ENCODE measurements at regions not wholly inside any gene's neighbourhood (a gene's known extent, or its start where the extent isn't known, plus 50 kb on each side); places are given as distances from the start of the nearest gene placed in this dataset.

GRCh38 chr20:43352996-43353395, 104.7 kb upstream of the SRSF6 start:
- TF ChIP-seq CTCF (IDR thresholded peaks at IDR 0.05 in 2 of 3, conservative IDR thresholded peaks at IDR 0.05 in 1 of 3; ENCODE audit: insufficient read depth in 2 of 3, low read depth in 1 of 3, low read length in 3 of 3): no peak
- TF ChIP-seq GTF2F1 (IDR thresholded peaks at IDR 0.05; ENCODE audit: low read depth, low read length): no peak
- no peak for TF ChIP-seq YBX1 (IDR thresholded peaks at IDR 0.05)
- no peak for TF ChIP-seq CAMTA2 (CRISPR knock-in tag; conservative IDR thresholded peaks at IDR 0.05)
- no peak for TF ChIP-seq POLR2A (conservative IDR thresholded peaks at IDR 0.05)
- no peak for TF ChIP-seq ATF1 (CRISPR knock-in tag; IDR thresholded peaks at IDR 0.05)
- no peak for TF ChIP-seq ATF1 (tag; IDR thresholded peaks at IDR 0.05)
- TF ChIP-seq TAF1 (IDR thresholded peaks at IDR 0.05; ENCODE audit: control insufficient read depth, extremely low read depth, insufficient read depth, low read length, severe bottlenecking): no peak
- TF ChIP-seq CREB1 (IDR thresholded peaks at IDR 0.05): no peak
- no peak for TF ChIP-seq CREB1 (CRISPR knock-in tag; IDR thresholded peaks at IDR 0.05)
- no peak for TF ChIP-seq JUN (IDR thresholded peaks at IDR 0.05; ENCODE audit: borderline replicate concordance, low read depth, low read length)
- no peak for TF ChIP-seq JUN (CRISPR knock-in tag; IDR thresholded peaks at IDR 0.05; ENCODE audit: borderline replicate concordance)
- TF ChIP-seq JUND (IDR thresholded peaks at IDR 0.05; ENCODE audit: borderline replicate concordance, low read depth, low read length): no peak
- no peak for TF ChIP-seq JUND (tag; IDR thresholded peaks at IDR 0.05; ENCODE audit: borderline replicate concordance, low read depth, low read length)
- TF ChIP-seq ZNF766 (CRISPR knock-in tag; conservative IDR thresholded peaks at IDR 0.05): no peak
- no peak for TF ChIP-seq HINFP (tag; conservative IDR thresholded peaks at IDR 0.05; ENCODE audit: low read depth)
